Peyer's patch (tissue), 4 donors: ENCODE measurements at regions not wholly inside any gene's neighbourhood (a gene's known extent, or its start where the extent isn't known, plus 50 kb on each side); places are given as distances from the start of the nearest gene placed in this dataset.

Source experiments
- CTCF ChIP-seq, 6 experiments: fragments of 450-650 bp in 4 of 6; fragments of 200-600 bp in 2 of 6; sonication (generic) in 1 of 6; IDR thresholded peaks; one replicate each; pipeline ENCODE4 v1.5.1; 2017 to 2019; ENCODE audit warnings: antibody characterized with exemption in 6 of 6, mild to moderate bottlenecking in 3 of 6, moderate library complexity in 1 of 6
- POLR2A ChIP-seq, 2 donors: fragments of 450-650 bp; IDR thresholded peaks; one replicate each; pipeline ENCODE4 v1.5.1; 2017; ENCODE audit warnings: antibody characterized with exemption in 2 of 2, mild to moderate bottlenecking in 2 of 2, moderate library complexity in 2 of 2

- TF ChIP-seq CTCF (IDR thresholded peaks at IDR 0.05) (no peak), POLR2A (IDR thresholded peaks at IDR 0.05) (no peak)
Measured at GRCh38 chr7:89451911-89452310, 656.4 kb upstream of the TEX47 start.
